ENCODE measurements at regions not wholly inside any gene's neighbourhood (a gene's known extent, or its start where the extent isn't known, plus 50 kb on each side); places are given as distances from the start of the nearest gene placed in this dataset.

DNA sequence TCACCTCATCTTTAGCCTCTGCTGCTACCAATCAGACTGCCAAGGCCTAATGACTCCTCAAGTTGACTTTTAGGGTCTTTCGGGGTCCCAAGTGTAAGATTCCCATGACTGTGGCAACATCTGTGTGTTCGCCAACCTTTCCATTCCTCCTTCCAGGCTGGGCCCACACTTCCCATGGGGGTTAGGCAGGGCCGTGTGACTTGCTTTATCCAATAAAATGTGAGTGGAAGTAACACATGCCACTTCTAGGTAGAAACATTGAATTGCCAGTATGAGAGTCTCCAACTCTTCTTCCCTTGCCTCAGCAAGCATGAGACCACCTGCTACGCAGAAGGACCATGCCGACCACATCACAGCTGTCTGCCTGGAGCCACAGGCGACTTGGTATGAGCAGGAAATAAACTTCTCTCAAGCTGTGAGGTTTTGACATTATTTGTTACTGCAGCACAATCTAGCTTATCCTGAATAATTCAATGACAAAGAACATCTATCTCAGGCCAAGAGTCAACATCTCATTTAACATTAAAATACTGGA lies 190.4 kb upstream of the IER5L start:
- Histone ChIP-seq H3K27ac (no peak overlapping the region), H3K36me3 (ENCODE audit: insufficient read depth) (no peaks in the 10 kb centered on the region), H3K4me2 (no peak overlapping the region), H3K9ac (no peak overlapping the region), H4K20me1 (ENCODE audit: insufficient read depth) (no peaks in the 10 kb centered on the region), H2AFZ (ENCODE audit: low read depth) (no peak overlapping the region), H3K4me3 (IDR thresholded peaks at IDR 0.05; ENCODE audit: insufficient read depth, low read depth, low read length) (no peak overlapping the region), H3K79me2 (ENCODE audit: insufficient read depth, low read depth) (no peaks in the 10 kb centered on the region), H3K27me3 (ENCODE audit: insufficient read depth, low read depth) (no peaks in the 10 kb centered on the region), H3K4me1 (ENCODE audit: low read depth, poor library complexity, severe bottlenecking) (no peaks in the 10 kb centered on the region)
- TF ChIP-seq, protein P1, sequence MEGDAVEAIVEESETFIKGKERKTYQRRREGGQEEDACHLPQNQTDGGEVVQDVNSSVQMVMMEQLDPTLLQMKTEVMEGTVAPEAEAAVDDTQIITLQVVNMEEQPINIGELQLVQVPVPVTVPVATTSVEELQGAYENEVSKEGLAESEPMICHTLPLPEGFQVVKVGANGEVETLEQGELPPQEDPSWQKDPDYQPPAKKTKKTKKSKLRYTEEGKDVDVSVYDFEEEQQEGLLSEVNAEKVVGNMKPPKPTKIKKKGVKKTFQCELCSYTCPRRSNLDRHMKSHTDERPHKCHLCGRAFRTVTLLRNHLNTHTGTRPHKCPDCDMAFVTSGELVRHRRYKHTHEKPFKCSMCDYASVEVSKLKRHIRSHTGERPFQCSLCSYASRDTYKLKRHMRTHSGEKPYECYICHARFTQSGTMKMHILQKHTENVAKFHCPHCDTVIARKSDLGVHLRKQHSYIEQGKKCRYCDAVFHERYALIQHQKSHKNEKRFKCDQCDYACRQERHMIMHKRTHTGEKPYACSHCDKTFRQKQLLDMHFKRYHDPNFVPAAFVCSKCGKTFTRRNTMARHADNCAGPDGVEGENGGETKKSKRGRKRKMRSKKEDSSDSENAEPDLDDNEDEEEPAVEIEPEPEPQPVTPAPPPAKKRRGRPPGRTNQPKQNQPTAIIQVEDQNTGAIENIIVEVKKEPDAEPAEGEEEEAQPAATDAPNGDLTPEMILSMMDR (conservative IDR thresholded peaks at IDR 0.05; ENCODE audit: low read depth, low read length), result no peak

DNA sequence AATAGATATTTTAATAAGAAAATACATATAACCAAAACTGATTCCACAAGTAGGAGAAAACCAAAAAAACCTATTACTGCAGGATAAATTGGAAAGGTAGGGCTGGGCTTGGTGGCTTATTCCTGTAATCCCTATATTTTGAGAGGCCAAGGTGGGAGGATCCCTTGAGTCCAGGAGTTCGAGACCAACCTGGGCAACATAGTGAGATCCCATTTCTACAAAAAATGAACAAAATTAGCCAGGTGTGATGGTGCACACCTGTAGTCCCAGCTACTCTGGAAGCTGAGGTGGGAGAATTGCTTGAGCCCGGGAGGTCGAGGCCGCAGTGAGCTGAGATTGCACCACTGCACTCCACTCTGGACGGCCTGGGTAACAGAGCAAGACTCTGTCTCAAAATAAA lies 189.2 kb upstream of the IER5L start:
- H3K4me2 ChIP-seq, result no peak overlapping the region
- H3K27ac ChIP-seq, result no peak overlapping the region
- H3K27me3 ChIP-seq (ENCODE audit: insufficient read depth, low read depth), result no peaks in the 10 kb centered on the region
- H3K36me3 ChIP-seq (ENCODE audit: insufficient read depth), result no peaks in the 10 kb centered on the region
- H3K4me1 ChIP-seq (ENCODE audit: low read depth, poor library complexity, severe bottlenecking), result no peaks in the 10 kb centered on the region
- no peaks in the 10 kb centered on the region for H4K20me1 ChIP-seq (ENCODE audit: insufficient read depth)
- H2AFZ ChIP-seq (ENCODE audit: low read depth), result no peak overlapping the region
- H3K4me3 ChIP-seq (IDR thresholded peaks at IDR 0.05; ENCODE audit: insufficient read depth, low read depth, low read length), result no peak overlapping the region
- TF ChIP-seq, protein P1 (conservative IDR thresholded peaks at IDR 0.05; ENCODE audit: low read depth, low read length), result no peak
- no peak overlapping the region for H3K9ac ChIP-seq
- H3K79me2 ChIP-seq (ENCODE audit: insufficient read depth, low read depth), result no peaks in the 10 kb centered on the region

DNA sequence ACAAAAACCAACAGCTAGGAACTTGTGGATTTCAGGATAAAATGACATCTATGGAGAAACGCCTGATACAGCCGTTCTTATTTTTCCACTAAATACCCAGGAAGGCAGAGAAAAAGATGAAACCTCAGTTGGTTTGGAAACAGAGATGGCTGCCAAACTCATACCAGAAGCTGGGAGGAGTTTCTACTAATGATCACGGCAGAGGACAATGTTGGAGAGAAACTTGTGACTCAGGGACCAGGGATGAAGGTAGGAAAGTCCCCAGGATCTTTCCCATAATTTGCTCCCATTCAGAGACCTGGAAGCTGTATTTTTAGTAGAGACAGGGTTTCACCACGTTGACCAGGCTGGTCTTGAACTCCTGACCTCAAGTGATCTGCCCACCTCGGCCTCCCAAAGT lies 187.1 kb upstream of the IER5L start:
- no peak overlapping the region for H3K9ac ChIP-seq
- H2AFZ ChIP-seq (ENCODE audit: low read depth), result no peak overlapping the region
- no peaks in the 10 kb centered on the region for H3K36me3 ChIP-seq (ENCODE audit: insufficient read depth)
- H4K20me1 ChIP-seq (ENCODE audit: insufficient read depth), result no peaks in the 10 kb centered on the region
- TF ChIP-seq, protein P1 (conservative IDR thresholded peaks at IDR 0.05; ENCODE audit: low read depth, low read length), result no peak
- H3K4me1 ChIP-seq (ENCODE audit: low read depth, poor library complexity, severe bottlenecking), result no peaks in the 10 kb centered on the region
- no peaks in the 10 kb centered on the region for H3K27me3 ChIP-seq (ENCODE audit: insufficient read depth, low read depth)
- H3K4me3 ChIP-seq (IDR thresholded peaks at IDR 0.05; ENCODE audit: insufficient read depth, low read depth, low read length), result no peak overlapping the region
- H3K79me2 ChIP-seq (ENCODE audit: insufficient read depth, low read depth), result no peaks in the 10 kb centered on the region
- H3K4me2 ChIP-seq, result no peak overlapping the region
- no peak overlapping the region for H3K27ac ChIP-seq

DNA sequence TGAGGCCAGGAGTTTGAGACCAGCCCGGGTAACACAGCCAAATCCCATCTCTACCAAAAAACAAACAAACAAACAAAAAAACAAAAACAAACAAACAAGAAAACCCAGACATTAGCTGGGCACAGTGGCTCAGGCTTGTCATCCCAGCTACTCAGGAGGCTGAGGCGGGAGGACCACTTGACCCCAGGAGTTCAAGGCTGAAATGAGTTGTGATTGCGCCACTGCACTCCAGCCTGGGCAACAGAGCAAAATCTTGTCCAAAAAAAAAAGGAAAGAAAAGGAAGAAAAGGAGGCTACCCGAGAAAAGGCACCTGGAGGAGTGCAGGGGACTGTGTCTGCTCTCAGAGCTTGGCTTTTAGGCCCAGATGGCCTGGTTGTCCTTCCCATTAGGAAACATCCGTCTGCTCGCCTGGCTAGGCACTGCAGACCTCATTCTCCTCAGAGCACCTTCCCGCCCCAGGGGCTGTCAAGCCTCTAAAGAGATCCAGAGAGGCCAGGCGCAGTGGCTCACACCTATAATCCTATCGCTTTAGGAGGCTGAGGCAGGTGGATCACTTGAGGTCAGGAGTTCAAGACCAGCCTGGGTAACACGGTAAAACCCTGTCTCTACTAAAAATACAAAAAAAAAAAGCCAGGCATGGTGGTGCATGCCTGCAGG lies 185.3 kb upstream of the IER5L start:
- no peak overlapping the region for H3K4me2 ChIP-seq
- H3K9ac ChIP-seq, result no peak overlapping the region
- H4K20me1 ChIP-seq (ENCODE audit: insufficient read depth), result no peaks in the 10 kb centered on the region
- H3K79me2 ChIP-seq (ENCODE audit: insufficient read depth, low read depth), result no peaks in the 10 kb centered on the region
- H3K4me1 ChIP-seq (ENCODE audit: low read depth, poor library complexity, severe bottlenecking), result no peaks in the 10 kb centered on the region
- H3K36me3 ChIP-seq (ENCODE audit: insufficient read depth), result no peaks in the 10 kb centered on the region
- TF ChIP-seq, protein P1 (conservative IDR thresholded peaks at IDR 0.05; ENCODE audit: low read depth, low read length), result no peak
- no peak overlapping the region for H2AFZ ChIP-seq (ENCODE audit: low read depth)
- no peak overlapping the region for H3K4me3 ChIP-seq (IDR thresholded peaks at IDR 0.05; ENCODE audit: insufficient read depth, low read depth, low read length)
- H3K27ac ChIP-seq, result no peak overlapping the region
- H3K27me3 ChIP-seq (ENCODE audit: insufficient read depth, low read depth), result no peaks in the 10 kb centered on the region
